ENCODE measurements at regions not wholly inside any gene's neighbourhood (a gene's known extent, or its start where the extent isn't known, plus 50 kb on each side); places are given as distances from the start of the nearest gene placed in this dataset.

DNA sequence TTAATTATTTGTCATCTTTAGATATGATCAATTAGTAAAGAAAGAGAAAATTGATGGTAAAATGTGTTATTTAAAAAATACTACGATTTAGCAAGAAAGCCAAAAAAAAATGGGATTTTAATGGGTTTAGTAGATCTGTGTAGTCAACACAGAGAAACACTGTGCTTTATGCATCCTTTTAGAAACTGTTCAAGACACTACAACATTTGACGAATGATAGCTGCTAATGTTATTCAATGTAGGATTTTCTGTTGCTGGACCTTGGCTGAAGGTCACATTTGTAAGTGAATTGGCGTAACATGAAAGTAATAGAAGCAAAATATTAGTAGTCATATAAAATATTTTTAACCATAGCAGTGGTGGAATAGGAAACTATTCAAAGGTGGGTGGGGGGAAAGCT lies 1293.9 kb downstream of the NCAM2 start:
- WGBS, 4 donors, result 79 to 90% (median 84%) methylated on average over 3 of the region's 3 CpGs
- intact Hi-C loops (cut with DNase I), result no loop called here
- H3K27ac ChIP-seq, result no peak overlapping the region
- H3K27me3 ChIP-seq, result no peaks in the 10 kb centered on the region
- H3K36me3 ChIP-seq, result no peaks in the 10 kb centered on the region
- H3K9me3 ChIP-seq, result peaks cover 0 to 7% (median 0%) of the 10 kb centered on the region in 12 donors
- no peak for TF ChIP-seq POLR2A (IDR thresholded peaks at IDR 0.05)
- TF ChIP-seq, protein P1, sequence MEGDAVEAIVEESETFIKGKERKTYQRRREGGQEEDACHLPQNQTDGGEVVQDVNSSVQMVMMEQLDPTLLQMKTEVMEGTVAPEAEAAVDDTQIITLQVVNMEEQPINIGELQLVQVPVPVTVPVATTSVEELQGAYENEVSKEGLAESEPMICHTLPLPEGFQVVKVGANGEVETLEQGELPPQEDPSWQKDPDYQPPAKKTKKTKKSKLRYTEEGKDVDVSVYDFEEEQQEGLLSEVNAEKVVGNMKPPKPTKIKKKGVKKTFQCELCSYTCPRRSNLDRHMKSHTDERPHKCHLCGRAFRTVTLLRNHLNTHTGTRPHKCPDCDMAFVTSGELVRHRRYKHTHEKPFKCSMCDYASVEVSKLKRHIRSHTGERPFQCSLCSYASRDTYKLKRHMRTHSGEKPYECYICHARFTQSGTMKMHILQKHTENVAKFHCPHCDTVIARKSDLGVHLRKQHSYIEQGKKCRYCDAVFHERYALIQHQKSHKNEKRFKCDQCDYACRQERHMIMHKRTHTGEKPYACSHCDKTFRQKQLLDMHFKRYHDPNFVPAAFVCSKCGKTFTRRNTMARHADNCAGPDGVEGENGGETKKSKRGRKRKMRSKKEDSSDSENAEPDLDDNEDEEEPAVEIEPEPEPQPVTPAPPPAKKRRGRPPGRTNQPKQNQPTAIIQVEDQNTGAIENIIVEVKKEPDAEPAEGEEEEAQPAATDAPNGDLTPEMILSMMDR (IDR thresholded peaks at IDR 0.05), result no peak
- DNase-seq (no peak), ATAC-seq (no peak)
- no peak overlapping the region for H3K4me3 ChIP-seq
- no peaks in the 10 kb centered on the region for H3K4me1 ChIP-seq

DNA sequence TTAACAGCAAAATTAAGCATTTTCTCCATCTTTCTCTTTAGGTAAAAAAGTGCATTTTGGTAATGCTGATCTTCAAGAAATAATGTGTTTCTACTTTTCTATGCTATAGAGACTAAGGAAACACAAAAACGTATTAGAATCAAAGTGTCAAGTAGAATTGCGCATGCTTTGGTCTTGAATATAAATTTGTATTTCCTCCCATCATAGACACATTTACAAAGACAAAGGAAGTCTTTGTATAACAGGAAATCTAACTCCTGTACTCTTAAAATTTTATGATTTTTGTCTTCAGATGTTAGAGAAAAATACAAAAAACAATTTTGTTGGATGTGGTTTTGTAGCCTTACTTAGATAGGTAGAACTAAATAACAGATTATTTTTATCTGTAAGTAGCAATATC lies 1299.4 kb downstream of the NCAM2 start:
- no peaks in the 10 kb centered on the region for H3K27me3 ChIP-seq
- no peak for DNase-seq
- peaks cover 0 to 13% (median 0%) of the 10 kb centered on the region in 12 donors for H3K9me3 ChIP-seq
- no peak for TF ChIP-seq POLR2A (IDR thresholded peaks at IDR 0.05)
- TF ChIP-seq, protein P1 (IDR thresholded peaks at IDR 0.05), result no peak
- no peaks in the 10 kb centered on the region for H3K36me3 ChIP-seq
- H3K4me3 ChIP-seq, result no peak overlapping the region
- intact Hi-C loops (cut with DNase I), result loop anchor here in 1 of 10 donors (2.0 kb wide), 1 partner anchor 17 kb away; no protein-coding TSS in a partner anchor
- WGBS, 4 donors, result 51 to 68% (median 57%) methylated on average over 2 of the region's 2 CpGs
- ATAC-seq, result no peak
- H3K4me1 ChIP-seq, result no peaks in the 10 kb centered on the region
- no peak overlapping the region for H3K27ac ChIP-seq

DNA sequence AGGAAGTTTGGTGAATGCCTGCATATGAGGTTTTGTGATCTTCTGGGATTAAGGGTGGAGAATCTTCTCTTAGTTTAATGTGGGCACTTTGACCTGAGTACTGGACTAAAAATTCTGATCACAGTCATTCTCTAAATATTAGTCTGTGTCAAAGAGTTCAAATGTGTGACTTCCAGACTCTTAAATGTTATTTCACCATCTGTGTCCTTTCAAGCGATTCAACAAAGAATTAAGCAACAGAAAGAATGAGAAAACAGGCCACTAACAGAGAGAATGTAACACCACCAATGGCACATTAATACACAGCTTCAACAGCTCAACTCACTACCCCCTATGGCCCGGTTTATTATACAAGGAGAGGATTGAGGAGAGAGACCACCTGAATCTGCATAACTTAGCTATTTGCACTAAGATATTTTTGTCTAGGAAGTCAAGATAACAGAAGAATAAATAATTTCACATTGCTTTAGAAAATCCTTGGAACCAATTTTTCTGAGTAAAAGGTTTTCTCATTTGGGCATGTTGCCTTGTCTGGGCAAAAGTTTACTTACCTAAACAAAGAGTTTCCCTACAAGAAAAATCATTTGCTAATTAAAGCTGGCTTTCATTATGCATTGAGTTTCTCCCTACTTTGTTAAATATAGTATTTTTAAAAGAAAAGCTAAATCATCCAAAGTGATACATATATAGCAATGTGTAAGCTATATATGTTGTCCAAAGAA lies 1313.7 kb downstream of the NCAM2 start:
- H3K9me3 ChIP-seq, result peaks cover 0 to 10% (median 0%) of the 10 kb centered on the region in 12 donors
- H3K4me3 ChIP-seq, result no peak overlapping the region
- ATAC-seq (no peak), DNase-seq (no peak)
- H3K36me3 ChIP-seq, result no peaks in the 10 kb centered on the region
- peaks cover 0 to 3% (median 0%) of the 10 kb centered on the region in 9 donors for H3K27me3 ChIP-seq
- H3K27ac ChIP-seq, result no peak overlapping the region
- TF ChIP-seq POLR2A (IDR thresholded peaks at IDR 0.05), result no peak
- TF ChIP-seq, protein P1 (IDR thresholded peaks at IDR 0.05), result no peak
- intact Hi-C loops (cut with DNase I), result no loop called here
- WGBS, 4 donors, result 74 to 81% (median 78%) methylated on average over 2 of the region's 2 CpGs
- H3K4me1 ChIP-seq, result no peaks in the 10 kb centered on the region

DNA sequence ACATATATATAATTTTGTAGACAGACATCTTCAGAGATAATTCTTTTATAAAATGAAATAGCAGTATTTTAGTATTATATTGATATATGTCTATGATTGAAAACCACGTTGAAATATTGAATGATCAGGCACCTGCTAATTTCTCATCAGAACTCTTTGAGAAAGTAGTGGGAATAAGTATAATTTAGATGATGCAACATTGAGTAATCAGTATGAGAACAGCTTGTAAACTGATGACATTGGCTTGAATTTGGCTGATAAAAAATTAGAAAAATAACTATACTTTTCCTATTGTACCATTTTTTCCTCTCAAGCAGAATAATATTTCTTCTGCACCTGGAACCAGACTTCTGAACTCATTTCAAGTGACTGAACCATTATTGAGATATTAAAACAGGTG lies 1316.8 kb downstream of the NCAM2 start:
- Histone ChIP-seq H3K4me3 (no peak overlapping the region), H3K36me3 (no peaks in the 10 kb centered on the region), H3K9me3 (peaks cover 0 to 14% (median 0%) of the 10 kb centered on the region in 12 donors), H3K27me3 (no peaks in the 10 kb centered on the region), H3K4me1 (no peaks in the 10 kb centered on the region), H3K27ac (no peak overlapping the region)
- ATAC-seq (no peak), DNase-seq (no peak)
- TF ChIP-seq, protein P1 (IDR thresholded peaks at IDR 0.05), result no peak
- TF ChIP-seq POLR2A (IDR thresholded peaks at IDR 0.05), result no peak
- 61 to 83% (median 68%) methylated on average over 1 of the region's 1 CpG for WGBS, 4 donors
- intact Hi-C loops (cut with DNase I), result no loop called here
